Trophoblast cell (in vitro differentiated cells and primary cell): ENCODE measurements at regions not wholly inside any gene's neighbourhood (a gene's known extent, or its start where the extent isn't known, plus 50 kb on each side); places are given as distances from the start of the nearest gene placed in this dataset.

Experiments used
- DNase-seq, 2 donors: peaks; one replicate each; pipeline ENCODE4 v3.0.0-alpha.2; 2016
- H2AFZ ChIP-seq: 2 replicates; pipeline ENCODE4 v1.6.1; 2013; ENCODE audit warnings: low read length, moderate library complexity, mild to moderate bottlenecking; ENCODE audit not compliant: insufficient read depth, poor library complexity
- H2AK5ac ChIP-seq: 2 replicates; pipeline ENCODE4 v1.6.1; 2013; ENCODE audit warnings: mild to moderate bottlenecking, low read length
- H2BK120ac ChIP-seq: 2 replicates; pipeline ENCODE4 v1.6.1; 2013; ENCODE audit warnings: low read length, mild to moderate bottlenecking, moderate library complexity; ENCODE audit not compliant: insufficient read depth, poor library complexity
- H2BK12ac ChIP-seq: 2 replicates; pipeline ENCODE4 v1.6.1; 2013; ENCODE audit warnings: mild to moderate bottlenecking, low read length, moderate library complexity
- H2BK5ac ChIP-seq: 2 replicates; pipeline ENCODE4 v1.6.1; 2013; ENCODE audit warnings: low read length, low read depth, moderate library complexity, mild to moderate bottlenecking; ENCODE audit not compliant: poor library complexity
- H3K14ac ChIP-seq: 2 replicates; pipeline ENCODE4 v1.6.1; 2013; ENCODE audit warnings: mild to moderate bottlenecking, low read length
- H3K18ac ChIP-seq: 2 replicates; pipeline ENCODE4 v1.6.1; 2013; ENCODE audit warnings: mild to moderate bottlenecking, low read length
- H3K23ac ChIP-seq: 2 replicates; pipeline ENCODE4 v1.6.1; 2013; ENCODE audit warnings: low read length
- H3K27ac ChIP-seq: 2 replicates; pipeline ENCODE4 v1.5.1; 2013; ENCODE audit warnings: low read depth, mild to moderate bottlenecking, inconsistent platforms, low read length, moderate library complexity
- H3K27me3 ChIP-seq: 2 replicates; pipeline ENCODE4 v1.6.1; 2013; ENCODE audit warnings: inconsistent platforms, mild to moderate bottlenecking, low read length, moderate library complexity; ENCODE audit not compliant: insufficient read depth
- H3K36me3 ChIP-seq, 2 experiments: 1 replicate in 1 of 2; 2 replicates in 1 of 2; pipeline ENCODE4 v1.6.1; 2013; ENCODE audit warnings: low read length in 2 of 2, mild to moderate bottlenecking in 2 of 2, moderate library complexity in 1 of 2; ENCODE audit not compliant: insufficient read depth in 2 of 2, control insufficient read depth in 1 of 2
- H3K4ac ChIP-seq: 2 replicates; pipeline ENCODE4 v1.6.1; 2013; ENCODE audit warnings: low read depth, mild to moderate bottlenecking, low read length, moderate library complexity
- H3K4me1 ChIP-seq, 2 experiments: 1 replicate in 1 of 2; 2 replicates in 1 of 2; pipeline ENCODE4 v1.6.1; 2013; ENCODE audit warnings: low read length in 2 of 2, mild to moderate bottlenecking in 2 of 2, moderate library complexity in 1 of 2; ENCODE audit not compliant: insufficient read depth in 2 of 2, control insufficient read depth in 1 of 2
- H3K4me2 ChIP-seq: 2 replicates; pipeline ENCODE4 v1.6.1; 2013; ENCODE audit warnings: inconsistent platforms, mild to moderate bottlenecking, low read length, moderate library complexity
- H3K4me3 ChIP-seq: 2 replicates; pipeline ENCODE4 v1.5.1; 2013; ENCODE audit warnings: mild to moderate bottlenecking, low read depth, low read length, inconsistent platforms
- H3K79me1 ChIP-seq: one replicate; pipeline ENCODE4 v1.6.1; 2013; ENCODE audit warnings: low read length
- H3K79me2 ChIP-seq: 2 replicates; pipeline ENCODE4 v1.6.1; 2013; ENCODE audit warnings: low read length, mild to moderate bottlenecking; ENCODE audit not compliant: control insufficient read depth, insufficient read depth, poor library complexity
- H3K9ac ChIP-seq: 2 replicates; pipeline ENCODE4 v1.6.1; 2013; ENCODE audit warnings: mild to moderate bottlenecking, low read length
- H3K9me3 ChIP-seq: 2 replicates; pipeline ENCODE4 v1.6.1; 2013; ENCODE audit warnings: low read depth, mild to moderate bottlenecking, control low read depth, inconsistent platforms, low read length; ENCODE audit not compliant: insufficient read depth
- H4K12ac ChIP-seq: 2 replicates; pipeline ENCODE4 v1.6.1; 2013; ENCODE audit warnings: low read depth, mild to moderate bottlenecking, low read length, moderate library complexity
- H4K8ac ChIP-seq: 2 replicates; pipeline ENCODE4 v1.6.1; 2013; ENCODE audit warnings: low read depth, mild to moderate bottlenecking, low read length, moderate library complexity
- H4K91ac ChIP-seq: one replicate; pipeline ENCODE4 v1.6.1; 2013; ENCODE audit warnings: low read depth, mild to moderate bottlenecking, low read length, moderate library complexity
- WGBS: extraction: QIAGEN DNeasy Blood & Tissue Kit; methylation state at CpG from one replicate; pipeline ENCODE4 v1.1.7; 2013; ENCODE audit warnings: missing lambda C conversion rate; ENCODE audit not compliant: insufficient read length, insufficient coverage; ENCODE audit errors: extremely low coverage; 5-methylcytosine and 5-hydroxymethylcytosine counted together

DNA sequence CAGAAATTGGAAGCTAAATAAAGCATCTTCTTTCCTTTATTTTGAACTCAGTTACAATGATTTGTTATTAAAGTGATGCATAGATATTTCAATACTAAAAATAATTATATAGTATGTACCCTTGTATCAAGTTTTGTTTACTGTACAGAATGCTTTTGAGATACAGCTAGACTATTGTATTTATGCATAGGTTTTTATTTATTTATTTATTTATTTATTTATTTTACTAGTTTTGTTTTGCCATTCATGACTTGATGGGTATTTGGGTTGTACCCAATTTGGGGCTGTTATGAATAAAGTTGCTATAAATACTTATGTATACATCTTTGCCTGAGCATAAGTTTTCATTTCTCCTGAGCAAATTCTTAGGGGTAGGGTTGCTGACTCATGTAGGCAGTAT, 118.7 kb upstream of the NXPH2 start:
- Histone ChIP-seq H3K23ac (no peak overlapping the region), H3K4ac (no peak overlapping the region), H3K18ac (no peak overlapping the region), H2BK12ac (no peak overlapping the region), H3K79me2 (no peaks in the 10 kb centered on the region), H3K4me3 (no peak overlapping the region), H3K79me1 (no peaks in the 10 kb centered on the region), H3K36me3 (no peaks in the 10 kb centered on the region), H4K91ac (no peak overlapping the region), H3K27me3 (no peaks in the 10 kb centered on the region), H3K9ac (no peak overlapping the region), H4K8ac (no peak overlapping the region), H2BK120ac (no peak overlapping the region), H2BK5ac (no peak overlapping the region), H4K12ac (no peak overlapping the region), H3K9me3 (peaks cover 2% of the 10 kb centered on the region), H2AK5ac (no peak overlapping the region), H3K4me2 (no peak overlapping the region), H3K27ac (no peak overlapping the region), H3K4me1 (no peaks in the 10 kb centered on the region), H3K14ac (no peak overlapping the region), H2AFZ (no peak overlapping the region)
- DNase-seq: no peak

DNA sequence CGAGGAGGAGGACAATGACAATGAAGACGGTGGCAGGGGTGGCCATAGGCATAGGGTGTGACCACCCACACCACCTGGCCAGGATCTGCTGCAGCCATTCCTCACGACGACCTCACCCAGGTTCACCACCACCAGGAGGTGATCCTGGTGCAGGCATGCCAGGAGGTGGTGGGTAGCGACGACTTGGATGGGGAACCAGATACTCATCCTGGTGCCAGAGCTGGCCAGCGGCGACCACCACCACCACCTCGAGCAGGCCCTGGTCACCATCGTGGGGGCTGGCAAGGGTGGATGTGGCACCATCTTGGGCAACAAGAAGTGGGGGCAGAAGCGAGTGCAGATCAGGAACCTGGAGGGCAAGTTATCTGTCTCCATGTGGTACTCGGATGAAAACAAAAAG, 117.1 kb upstream of the NXPH2 start:
- H3K27me3 ChIP-seq: no peaks in the 10 kb centered on the region
- no peak overlapping the region for H3K27ac ChIP-seq
- no peak overlapping the region for H2AK5ac ChIP-seq
- no peak overlapping the region for H2BK120ac ChIP-seq
- H3K4ac ChIP-seq: no peak overlapping the region
- no peaks in the 10 kb centered on the region for H3K36me3 ChIP-seq
- no peak overlapping the region for H4K12ac ChIP-seq
- peak overlapping the region; percentile 49 for H3K9ac ChIP-seq
- H3K23ac ChIP-seq: no peak overlapping the region
- no peaks in the 10 kb centered on the region for H3K9me3 ChIP-seq
- H4K91ac ChIP-seq: no peak overlapping the region
- H2AFZ ChIP-seq: no peak overlapping the region
- WGBS: no CpG with 5 or more reads among the region's 12 CpGs
- H2BK5ac ChIP-seq: no peak overlapping the region
- H2BK12ac ChIP-seq: no peak overlapping the region
- DNase-seq: no peak
- peak overlapping the region; percentile 54 for H3K4me3 ChIP-seq
- no peaks in the 10 kb centered on the region for H3K79me1 ChIP-seq
- no peaks in the 10 kb centered on the region for H3K4me1 ChIP-seq
- H3K18ac ChIP-seq: no peak overlapping the region
- no peaks in the 10 kb centered on the region for H3K79me2 ChIP-seq
- H3K4me2 ChIP-seq: no peak overlapping the region
- no peak overlapping the region for H3K14ac ChIP-seq
- H4K8ac ChIP-seq: no peak overlapping the region

DNA sequence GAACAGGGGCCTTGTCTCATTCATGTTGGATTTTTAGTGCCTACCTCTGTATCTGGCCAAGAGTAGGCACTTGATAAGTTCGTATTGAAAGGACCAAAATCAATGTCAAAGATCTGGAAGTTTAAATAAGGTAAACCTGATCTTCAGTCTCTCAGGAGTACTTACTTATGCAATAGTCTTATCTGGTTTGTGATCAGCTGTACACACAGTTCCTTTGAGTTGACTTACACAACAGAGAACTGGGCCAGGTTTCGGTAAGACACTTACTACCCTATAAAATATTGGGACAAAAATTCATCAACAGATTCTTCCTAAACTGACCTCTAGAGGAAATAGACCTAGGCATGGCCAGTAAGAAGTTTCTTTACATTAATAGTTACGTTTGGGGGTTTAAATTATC, 113.6 kb upstream of the NXPH2 start:
- no peaks in the 10 kb centered on the region for H3K27me3 ChIP-seq
- H4K8ac ChIP-seq: no peak overlapping the region
- peak in 1 of 2 donors; percentile 67 for DNase-seq
- H3K4me2 ChIP-seq: no peak overlapping the region
- WGBS: no CpG with 5 or more reads among the region's 3 CpGs
- no peaks in the 10 kb centered on the region for H3K4me1 ChIP-seq
- no peak overlapping the region for H4K91ac ChIP-seq
- no peak overlapping the region for H3K14ac ChIP-seq
- H3K4me3 ChIP-seq: no peak overlapping the region
- H3K79me2 ChIP-seq: no peaks in the 10 kb centered on the region
- no peaks in the 10 kb centered on the region for H3K36me3 ChIP-seq
- H3K4ac ChIP-seq: no peak overlapping the region
- no peak overlapping the region for H2BK5ac ChIP-seq
- no peak overlapping the region for H2BK120ac ChIP-seq
- no peak overlapping the region for H4K12ac ChIP-seq
- no peak overlapping the region for H3K27ac ChIP-seq
- no peak overlapping the region for H3K9ac ChIP-seq
- H2AK5ac ChIP-seq: no peak overlapping the region
- H2AFZ ChIP-seq: no peak overlapping the region
- H2BK12ac ChIP-seq: no peak overlapping the region
- H3K9me3 ChIP-seq: no peaks in the 10 kb centered on the region
- H3K23ac ChIP-seq: no peak overlapping the region
- H3K79me1 ChIP-seq: no peaks in the 10 kb centered on the region
- no peak overlapping the region for H3K18ac ChIP-seq

DNA sequence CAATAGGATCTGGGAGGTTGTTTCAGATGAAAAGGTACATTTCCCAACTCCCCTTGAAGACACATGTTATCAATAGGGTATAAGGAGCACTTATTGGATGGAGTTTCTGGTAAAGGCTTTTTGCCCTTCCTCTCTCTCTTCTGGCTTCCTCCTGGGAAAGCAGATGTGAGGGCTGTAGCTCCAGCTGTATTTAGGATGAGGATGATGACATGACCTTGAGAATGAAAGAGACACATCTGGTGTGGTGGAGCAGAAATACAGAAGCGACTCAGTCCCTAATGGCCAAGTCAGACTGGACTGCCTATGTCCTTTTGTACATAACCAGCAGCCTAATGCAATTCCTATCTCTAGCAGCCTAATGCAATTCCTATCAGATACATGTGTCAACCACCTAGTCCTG, 100.9 kb upstream of the NXPH2 start:
- no CpG with 5 or more reads among the region's 1 CpG for WGBS

More for the DNA sequence above, 100.9 kb upstream of the NXPH2 start:
- Histone ChIP-seq H3K9me3 (no peaks in the 10 kb centered on the region), H3K27me3 (no peaks in the 10 kb centered on the region), H3K36me3 (no peaks in the 10 kb centered on the region), H3K4me3 (no peak overlapping the region), H2AFZ (no peak overlapping the region), H3K23ac (no peak overlapping the region), H3K4ac (no peak overlapping the region), H3K14ac (no peak overlapping the region), H2BK120ac (no peak overlapping the region), H3K27ac (no peak overlapping the region), H3K79me2 (no peaks in the 10 kb centered on the region), H3K4me2 (no peak overlapping the region), H2BK5ac (no peak overlapping the region), H4K8ac (no peak overlapping the region), H3K18ac (no peak overlapping the region), H4K12ac (no peak overlapping the region), H2BK12ac (no peak overlapping the region), H4K91ac (no peak overlapping the region), H2AK5ac (no peak overlapping the region), H3K79me1 (no peaks in the 10 kb centered on the region), H3K4me1 (peaks cover 2% of the 10 kb centered on the region in 2 experiments), H3K9ac (no peak overlapping the region)
- DNase-seq: no peak
